ENCODE measurements at regions not wholly inside any gene's neighbourhood (a gene's known extent, or its start where the extent isn't known, plus 50 kb on each side); places are given as distances from the start of the nearest gene placed in this dataset.

- Histone ChIP-seq H3K4me1 (no peaks in the 10 kb centered on the region), H3K36me3 (no peaks in the 10 kb centered on the region), H3K27me3 (no peaks in the 10 kb centered on the region), H3K4me3 (no peak overlapping the region), H3K9me3 (no peaks in the 10 kb centered on the region), H3K27ac (no peak overlapping the region)
- DNase-seq (ENCODE audit: low spot score): no peak
- TF ChIP-seq CTCF (IDR thresholded peaks at IDR 0.05): no peak
Observed at GRCh38 chr11:91560434-91560833, 664.2 kb upstream of the FAT3 start.

- H3K27me3 ChIP-seq: no peaks in the 10 kb centered on the region
- no peaks in the 10 kb centered on the region for H3K9me3 ChIP-seq
- no peaks in the 10 kb centered on the region for H3K4me1 ChIP-seq
- no peak for TF ChIP-seq CTCF (IDR thresholded peaks at IDR 0.05)
- DNase-seq (ENCODE audit: low spot score): no peak
- no peaks in the 10 kb centered on the region for H3K36me3 ChIP-seq
- no peak overlapping the region for H3K4me3 ChIP-seq
- no peak overlapping the region for H3K27ac ChIP-seq
Observed at GRCh38 chr11:91538065-91538464, 686.6 kb upstream of the FAT3 start.

GRCh38 chr11:91536366-91536765, 688.3 kb upstream of the FAT3 start:
- no peaks in the 10 kb centered on the region for H3K4me1 ChIP-seq
- H3K36me3 ChIP-seq: no peaks in the 10 kb centered on the region
- no peak overlapping the region for H3K27ac ChIP-seq
- no peak for TF ChIP-seq CTCF (IDR thresholded peaks at IDR 0.05)
- no peaks in the 10 kb centered on the region for H3K9me3 ChIP-seq
- no peaks in the 10 kb centered on the region for H3K27me3 ChIP-seq
- no peak for DNase-seq (ENCODE audit: low spot score)
- no peak overlapping the region for H3K4me3 ChIP-seq

GRCh38 chr11:91528965-91529364, 695.7 kb upstream of the FAT3 start:
- no peak overlapping the region for H3K4me3 ChIP-seq
- DNase-seq (ENCODE audit: low spot score): no peak
- peaks cover 0 to 10% of the 10 kb centered on the region in 2 donors for H3K9me3 ChIP-seq
- no peak for TF ChIP-seq CTCF (IDR thresholded peaks at IDR 0.05)
- H3K27ac ChIP-seq: no peak overlapping the region
- H3K4me1 ChIP-seq: no peaks in the 10 kb centered on the region
- no peaks in the 10 kb centered on the region for H3K36me3 ChIP-seq
- H3K27me3 ChIP-seq: no peaks in the 10 kb centered on the region

- peaks cover 0 to 10% of the 10 kb centered on the region in 2 donors for H3K9me3 ChIP-seq
- H3K27ac ChIP-seq: no peak overlapping the region
- TF ChIP-seq CTCF (IDR thresholded peaks at IDR 0.05): no peak
Observed at GRCh38 chr11:91527380-91528030, 697.1 kb upstream of the FAT3 start.

GRCh38 chr11:91513734-91514133, 710.9 kb upstream of the FAT3 start:
- H3K27me3 ChIP-seq: no peaks in the 10 kb centered on the region
- H3K4me1 ChIP-seq: no peaks in the 10 kb centered on the region
- H3K4me3 ChIP-seq: no peak overlapping the region
- TF ChIP-seq CTCF (IDR thresholded peaks at IDR 0.05): no peak
- DNase-seq (ENCODE audit: low spot score): no peak
- no peaks in the 10 kb centered on the region for H3K36me3 ChIP-seq
- H3K9me3 ChIP-seq: no peaks in the 10 kb centered on the region
- no peak overlapping the region for H3K27ac ChIP-seq

More at GRCh38 chr11:91527380-91528030, 697.1 kb upstream of the FAT3 start:
- H3K4me1 ChIP-seq: no peaks in the 10 kb centered on the region
- no peaks in the 10 kb centered on the region for H3K36me3 ChIP-seq
- H3K4me3 ChIP-seq: no peak overlapping the region
- DNase-seq (ENCODE audit: low spot score): no peak
- no peaks in the 10 kb centered on the region for H3K27me3 ChIP-seq

Data from right atrium auricular region (tissue), 2 donors.